ENCODE measurements at regions not wholly inside any gene's neighbourhood (a gene's known extent, or its start where the extent isn't known, plus 50 kb on each side); places are given as distances from the start of the nearest gene placed in this dataset.

DNA sequence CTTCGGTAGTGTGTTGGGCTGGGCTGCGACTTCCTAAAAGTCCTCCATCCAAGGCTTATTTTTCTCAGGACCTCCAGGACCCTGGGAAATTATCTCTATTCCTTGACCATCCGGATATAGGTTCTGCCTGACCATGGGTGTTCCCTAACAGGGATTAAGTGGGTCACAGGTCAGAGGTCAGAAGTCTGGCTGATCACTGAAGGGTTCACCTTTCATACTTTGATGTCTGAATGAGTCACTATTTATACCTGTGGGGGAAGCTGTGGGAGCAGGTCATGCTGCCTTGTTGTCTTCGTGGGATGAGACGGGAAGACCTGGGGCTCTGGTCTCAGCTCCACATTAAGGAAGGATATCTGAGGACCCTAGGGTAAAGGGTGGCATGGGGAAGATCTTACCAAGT lies 65.0 kb upstream of the ETV3 start:
- H3K27ac Mint-ChIP-seq = no peak overlapping the region

DNA sequence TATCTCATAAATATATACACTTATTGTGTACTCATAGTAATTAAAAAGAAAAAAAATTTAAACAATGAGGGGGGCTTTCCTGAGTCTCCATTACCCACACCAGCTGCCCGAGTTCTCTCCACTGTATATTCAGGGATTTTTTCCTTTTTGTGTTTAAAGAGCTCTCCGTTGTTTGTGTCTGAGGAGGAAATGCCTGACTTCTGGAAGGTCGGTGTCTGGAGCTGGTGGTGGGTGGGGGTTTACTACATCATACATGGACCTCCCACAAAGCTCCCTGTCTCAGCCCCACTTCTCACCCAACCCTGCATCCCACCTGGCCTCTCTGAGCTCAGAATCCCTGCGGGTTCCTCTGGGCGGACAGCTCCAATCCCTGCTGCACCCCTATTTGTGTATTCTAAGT lies 64.1 kb upstream of the ETV3 start:
- CTCF ChIA-PET = interaction anchor here (1.9 kb wide), 1 partner anchor 16 kb away, joined by 6 read pairs; no protein-coding TSS in a partner anchor
- no peaks in the 10 kb centered on the region for H3K9me3 Mint-ChIP-seq
- no peak overlapping the region for H3K4me3 Mint-ChIP-seq

More for the DNA sequence above, 65.0 kb upstream of the ETV3 start:
- Mint-ChIP-seq H3K9me3 (no peaks in the 10 kb centered on the region), H3K27me3 (peaks cover 8% of the 10 kb centered on the region), H3K4me3 (no peak overlapping the region), H3K4me1 (ENCODE audit: low read depth) (no peaks in the 10 kb centered on the region), H3K36me3 (ENCODE audit: low read depth) (no peaks in the 10 kb centered on the region)
- CTCF ChIA-PET = interaction anchor here (0.6 to 1.9 kb wide), 2 partner anchors 15 to 287 kb away, joined by 3 to 6 read pairs; no protein-coding TSS in a partner anchor
- DNase-seq = no peak
- POLR2A ChIA-PET = no interaction called here
- intact Hi-C loops (cut with micrococcal nuclease) = no loop called here
- TF ChIP-seq, protein P1, sequence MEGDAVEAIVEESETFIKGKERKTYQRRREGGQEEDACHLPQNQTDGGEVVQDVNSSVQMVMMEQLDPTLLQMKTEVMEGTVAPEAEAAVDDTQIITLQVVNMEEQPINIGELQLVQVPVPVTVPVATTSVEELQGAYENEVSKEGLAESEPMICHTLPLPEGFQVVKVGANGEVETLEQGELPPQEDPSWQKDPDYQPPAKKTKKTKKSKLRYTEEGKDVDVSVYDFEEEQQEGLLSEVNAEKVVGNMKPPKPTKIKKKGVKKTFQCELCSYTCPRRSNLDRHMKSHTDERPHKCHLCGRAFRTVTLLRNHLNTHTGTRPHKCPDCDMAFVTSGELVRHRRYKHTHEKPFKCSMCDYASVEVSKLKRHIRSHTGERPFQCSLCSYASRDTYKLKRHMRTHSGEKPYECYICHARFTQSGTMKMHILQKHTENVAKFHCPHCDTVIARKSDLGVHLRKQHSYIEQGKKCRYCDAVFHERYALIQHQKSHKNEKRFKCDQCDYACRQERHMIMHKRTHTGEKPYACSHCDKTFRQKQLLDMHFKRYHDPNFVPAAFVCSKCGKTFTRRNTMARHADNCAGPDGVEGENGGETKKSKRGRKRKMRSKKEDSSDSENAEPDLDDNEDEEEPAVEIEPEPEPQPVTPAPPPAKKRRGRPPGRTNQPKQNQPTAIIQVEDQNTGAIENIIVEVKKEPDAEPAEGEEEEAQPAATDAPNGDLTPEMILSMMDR (IDR thresholded peaks at IDR 0.05) = no peak
- no peak for ATAC-seq

DNA sequence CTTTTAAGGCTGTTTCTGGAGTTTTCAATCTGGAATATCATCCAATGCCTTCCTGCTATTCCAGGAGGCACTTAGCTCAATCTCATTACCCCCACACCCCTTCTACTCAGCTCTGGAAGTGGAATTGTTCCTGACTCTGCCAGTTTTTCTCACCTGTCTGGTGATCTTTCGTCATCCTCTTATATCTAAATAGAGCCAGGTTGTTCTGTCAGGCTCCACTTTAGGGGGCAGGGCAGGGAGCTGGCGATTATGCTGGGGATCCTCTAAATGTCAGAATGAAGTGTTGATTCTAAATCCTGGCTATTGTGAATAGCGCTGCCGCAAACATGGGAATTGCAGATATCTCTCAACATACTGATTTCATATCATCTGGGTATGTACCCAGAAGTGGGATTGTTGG lies 63.6 kb upstream of the ETV3 start:
- Mint-ChIP-seq H3K4me3 (no peak overlapping the region), H3K9me3 (no peaks in the 10 kb centered on the region), H3K27me3 (peaks cover 8% of the 10 kb centered on the region), H3K4me1 (ENCODE audit: low read depth) (no peaks in the 10 kb centered on the region), H3K36me3 (ENCODE audit: low read depth) (no peaks in the 10 kb centered on the region), H3K27ac (no peak overlapping the region)
- TF ChIP-seq, protein P1 (IDR thresholded peaks at IDR 0.05) = no peak
- POLR2A ChIA-PET = no interaction called here
- CTCF ChIA-PET = interaction anchor here (1.9 kb wide), 1 partner anchor 16 kb away, joined by 6 read pairs; no protein-coding TSS in a partner anchor
- DNase-seq = no peak
- ATAC-seq = no peak
- intact Hi-C loops (cut with micrococcal nuclease) = no loop called here

More for the DNA sequence above, 64.1 kb upstream of the ETV3 start:
- intact Hi-C loops (cut with micrococcal nuclease) = no loop called here
- no peak overlapping the region for H3K27ac Mint-ChIP-seq
- no peak for DNase-seq
- no peaks in the 10 kb centered on the region for H3K4me1 Mint-ChIP-seq (ENCODE audit: low read depth)
- POLR2A ChIA-PET = no interaction called here
- H3K27me3 Mint-ChIP-seq = peaks cover 8% of the 10 kb centered on the region
- no peak for ATAC-seq
- no peaks in the 10 kb centered on the region for H3K36me3 Mint-ChIP-seq (ENCODE audit: low read depth)
- TF ChIP-seq, protein P1 (IDR thresholded peaks at IDR 0.05) = no peak

DNA sequence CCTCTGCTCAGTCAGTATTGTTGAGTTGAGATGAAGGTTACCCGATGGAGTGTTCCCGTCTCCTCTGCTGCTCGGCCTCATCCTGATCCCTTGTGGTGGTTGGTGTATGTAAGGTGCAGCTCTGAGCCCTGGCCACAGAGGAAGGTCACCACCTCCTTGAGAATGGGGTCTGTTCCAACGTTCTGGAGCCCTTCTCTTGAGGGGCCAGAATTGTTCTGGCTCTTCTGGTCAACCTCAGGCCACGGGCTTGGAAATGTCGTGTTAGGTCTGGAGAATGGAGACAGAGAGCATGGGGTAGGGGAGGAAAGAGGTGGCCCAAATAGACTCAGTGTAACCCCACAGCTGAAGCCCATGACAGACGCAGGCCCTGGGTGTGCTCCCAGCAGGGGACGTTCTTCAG lies 62.3 kb upstream of the ETV3 start:
- intact Hi-C loops (cut with micrococcal nuclease) = no loop called here
- Mint-ChIP-seq H3K4me3 (no peak overlapping the region), H3K27ac (no peak overlapping the region), H3K9me3 (no peaks in the 10 kb centered on the region), H3K4me1 (ENCODE audit: low read depth) (no peaks in the 10 kb centered on the region), H3K36me3 (ENCODE audit: low read depth) (no peaks in the 10 kb centered on the region), H3K27me3 (peaks cover 12% of the 10 kb centered on the region)
- TF ChIP-seq, protein P1 (IDR thresholded peaks at IDR 0.05) = no peak
- CTCF ChIA-PET = no interaction called here
- POLR2A ChIA-PET = no interaction called here
- DNase-seq = no peak
- no peak for ATAC-seq

DNA sequence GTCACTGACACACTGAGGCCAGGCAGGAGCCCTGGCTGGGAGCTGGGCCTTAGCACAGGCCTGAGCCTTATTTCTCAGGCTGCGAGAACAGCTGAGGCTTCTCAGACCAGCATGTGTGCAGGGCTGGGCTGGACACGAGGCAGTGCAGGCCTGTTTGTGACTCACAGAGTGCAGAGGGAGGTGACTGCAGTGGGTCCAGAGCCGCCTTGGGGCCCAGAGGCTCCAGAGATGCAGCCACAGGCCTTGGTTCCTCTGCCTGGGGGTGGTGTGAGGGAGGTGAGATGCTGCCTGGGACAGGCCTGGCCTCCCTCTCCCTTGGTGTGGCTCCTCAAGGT lies 61.2 kb upstream of the ETV3 start:
- no peaks in the 10 kb centered on the region for H3K4me1 Mint-ChIP-seq (ENCODE audit: low read depth)
- H3K4me3 Mint-ChIP-seq = no peak overlapping the region
- H3K36me3 Mint-ChIP-seq (ENCODE audit: low read depth) = no peaks in the 10 kb centered on the region
- DNase-seq (no peak), ATAC-seq (no peak)
- peaks cover 12% of the 10 kb centered on the region for H3K27me3 Mint-ChIP-seq
- H3K27ac Mint-ChIP-seq = no peak overlapping the region
- intact Hi-C loops (cut with micrococcal nuclease) = loop anchor here (10.0 kb wide), 1 partner anchor 155 kb away; no protein-coding TSS in a partner anchor
- ChIA-PET CTCF (interaction anchor here (1.1 kb wide), 1 partner anchor 296 kb away, joined by 3 read pairs; no protein-coding TSS in a partner anchor), POLR2A (no interaction called here)
- H3K9me3 Mint-ChIP-seq = no peaks in the 10 kb centered on the region
- TF ChIP-seq, protein P1 (IDR thresholded peaks at IDR 0.05) = no peak
